ENCODE measurements at regions not wholly inside any gene's neighbourhood (a gene's known extent, or its start where the extent isn't known, plus 50 kb on each side); places are given as distances from the start of the nearest gene placed in this dataset.

DNA sequence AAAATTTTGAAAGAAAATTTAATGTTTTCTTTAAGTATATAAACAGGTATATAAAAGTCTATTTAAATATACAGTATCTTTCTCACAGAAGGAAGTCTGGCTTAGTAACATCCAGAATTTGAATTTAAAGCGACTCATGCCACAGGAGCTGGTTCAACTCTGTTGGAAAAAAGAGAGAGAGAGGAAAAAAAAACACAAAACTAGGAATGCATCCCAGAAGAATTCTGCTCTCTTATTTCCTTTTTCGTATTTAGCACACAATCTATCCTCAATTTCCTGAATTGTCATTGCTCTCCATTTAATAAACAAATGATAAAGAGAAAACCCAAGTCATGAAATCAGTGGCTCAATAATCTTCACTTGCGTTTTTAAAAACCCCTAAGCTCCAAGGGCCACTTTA is 107.5 kb upstream of the SCAF8 start:
- Histone ChIP-seq H3K4me2 (replicated peaks; ENCODE audit: extremely low read depth, low read length, poor library complexity, severe bottlenecking) (no peak overlapping the region), H3K4me3 (replicated peaks in 1 of 3; ENCODE audit: low read depth in 2 of 3, low read length in 3 of 3) (no peak overlapping the region), H4K20me1 (ENCODE audit: insufficient read depth, low read length) (no peaks in the 10 kb centered on the region), H3K27me3 (ENCODE audit: control insufficient read depth in 2 of 2, insufficient read depth in 2 of 2, low read length in 2 of 2) (no peaks in the 10 kb centered on the region), H3K4me1 (ENCODE audit: control insufficient read depth in 1 of 2, insufficient read depth in 2 of 2, low read length in 2 of 2) (no peaks in the 10 kb centered on the region), H3K79me2 (ENCODE audit: insufficient read depth, low read length) (no peaks in the 10 kb centered on the region), H3K9me3 (replicated peaks in 1 of 2; ENCODE audit: control insufficient read depth in 1 of 2, insufficient read depth in 1 of 2, low read length in 2 of 2) (no peaks in the 10 kb centered on the region), H2AFZ (ENCODE audit: insufficient read depth, low read depth, low read length, poor library complexity, severe bottlenecking) (no peak overlapping the region), H3K27ac (ENCODE audit: low read depth in 1 of 2, low read length in 2 of 2) (no peak overlapping the region), H3K36me3 (replicated peaks in 1 of 2; ENCODE audit: control insufficient read depth in 1 of 2, insufficient read depth in 2 of 2, low read length in 2 of 2) (no peaks in the 10 kb centered on the region), H3K9ac (ENCODE audit: insufficient read depth, low read length, poor library complexity, severe bottlenecking) (no peak overlapping the region)
- H3K9me3 Mint-ChIP-seq = peaks cover 0 to 4% (median 3%) of the 10 kb centered on the region in 7 donors
- TF ChIP-seq, protein P1, sequence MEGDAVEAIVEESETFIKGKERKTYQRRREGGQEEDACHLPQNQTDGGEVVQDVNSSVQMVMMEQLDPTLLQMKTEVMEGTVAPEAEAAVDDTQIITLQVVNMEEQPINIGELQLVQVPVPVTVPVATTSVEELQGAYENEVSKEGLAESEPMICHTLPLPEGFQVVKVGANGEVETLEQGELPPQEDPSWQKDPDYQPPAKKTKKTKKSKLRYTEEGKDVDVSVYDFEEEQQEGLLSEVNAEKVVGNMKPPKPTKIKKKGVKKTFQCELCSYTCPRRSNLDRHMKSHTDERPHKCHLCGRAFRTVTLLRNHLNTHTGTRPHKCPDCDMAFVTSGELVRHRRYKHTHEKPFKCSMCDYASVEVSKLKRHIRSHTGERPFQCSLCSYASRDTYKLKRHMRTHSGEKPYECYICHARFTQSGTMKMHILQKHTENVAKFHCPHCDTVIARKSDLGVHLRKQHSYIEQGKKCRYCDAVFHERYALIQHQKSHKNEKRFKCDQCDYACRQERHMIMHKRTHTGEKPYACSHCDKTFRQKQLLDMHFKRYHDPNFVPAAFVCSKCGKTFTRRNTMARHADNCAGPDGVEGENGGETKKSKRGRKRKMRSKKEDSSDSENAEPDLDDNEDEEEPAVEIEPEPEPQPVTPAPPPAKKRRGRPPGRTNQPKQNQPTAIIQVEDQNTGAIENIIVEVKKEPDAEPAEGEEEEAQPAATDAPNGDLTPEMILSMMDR (IDR thresholded peaks at IDR 0.05) = no peak
- no peaks in the 10 kb centered on the region for H3K4me1 Mint-ChIP-seq
- no peak overlapping the region for H3K4me3 Mint-ChIP-seq
- no peaks in the 10 kb centered on the region for H3K27me3 Mint-ChIP-seq (ENCODE audit: low read depth in 3 of 3)
- H3K36me3 Mint-ChIP-seq = no peaks in the 10 kb centered on the region
- H3K27ac Mint-ChIP-seq = no peak overlapping the region
- intact Hi-C loops (cut with micrococcal nuclease) = no loop called here
- no CpG with 5 or more reads among the region's 3 CpGs for WGBS (ENCODE audit: insufficient coverage)
- no peak for DNase-seq

DNA sequence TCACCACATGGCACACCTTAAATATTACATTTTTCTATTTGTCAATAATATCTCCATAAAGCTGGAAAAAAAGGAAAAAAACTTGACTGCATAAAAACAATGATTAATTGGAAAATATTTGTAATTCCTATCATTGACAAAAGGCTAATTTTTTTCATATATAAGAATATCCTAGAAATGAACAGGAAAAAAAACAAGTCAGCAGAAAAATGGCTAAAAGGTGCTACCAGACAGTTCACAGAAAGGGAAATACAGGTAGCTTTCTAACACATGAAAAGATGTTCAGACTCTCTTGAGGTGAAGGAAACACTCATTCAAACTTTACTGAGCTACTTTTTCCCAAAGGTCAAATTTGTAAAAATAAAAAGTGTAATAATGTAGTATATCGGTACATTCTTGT is 104.1 kb upstream of the SCAF8 start:
- Histone ChIP-seq H3K4me3 (replicated peaks in 1 of 3; ENCODE audit: low read depth in 2 of 3, low read length in 3 of 3) (no peak overlapping the region), H3K79me2 (ENCODE audit: insufficient read depth, low read length) (no peaks in the 10 kb centered on the region), H3K27ac (ENCODE audit: low read depth in 1 of 2, low read length in 2 of 2) (no peak overlapping the region), H3K9me3 (replicated peaks in 1 of 2; ENCODE audit: control insufficient read depth in 1 of 2, insufficient read depth in 1 of 2, low read length in 2 of 2) (no peaks in the 10 kb centered on the region), H3K27me3 (ENCODE audit: control insufficient read depth in 2 of 2, insufficient read depth in 2 of 2, low read length in 2 of 2) (no peaks in the 10 kb centered on the region), H3K9ac (ENCODE audit: insufficient read depth, low read length, poor library complexity, severe bottlenecking) (no peak overlapping the region), H3K4me1 (ENCODE audit: control insufficient read depth in 1 of 2, insufficient read depth in 2 of 2, low read length in 2 of 2) (no peaks in the 10 kb centered on the region), H3K4me2 (replicated peaks; ENCODE audit: extremely low read depth, low read length, poor library complexity, severe bottlenecking) (no peak overlapping the region), H4K20me1 (ENCODE audit: insufficient read depth, low read length) (no peaks in the 10 kb centered on the region), H2AFZ (ENCODE audit: insufficient read depth, low read depth, low read length, poor library complexity, severe bottlenecking) (no peak overlapping the region), H3K36me3 (replicated peaks in 1 of 2; ENCODE audit: control insufficient read depth in 1 of 2, insufficient read depth in 2 of 2, low read length in 2 of 2) (no peaks in the 10 kb centered on the region)
- Mint-ChIP-seq H3K27me3 (ENCODE audit: low read depth in 3 of 3) (peaks cover 0 to 2% (median 0%) of the 10 kb centered on the region in 3 donors), H3K4me1 (no peaks in the 10 kb centered on the region), H3K4me3 (no peak overlapping the region), H3K27ac (no peak overlapping the region), H3K9me3 (peaks cover 0 to 5% (median 4%) of the 10 kb centered on the region in 7 donors), H3K36me3 (no peaks in the 10 kb centered on the region)
- no peak for DNase-seq
- TF ChIP-seq, protein P1 (IDR thresholded peaks at IDR 0.05) = no peak
- WGBS (ENCODE audit: insufficient coverage) = no CpG with 5 or more reads among the region's 1 CpG
- intact Hi-C loops (cut with micrococcal nuclease) = no loop called here
